Esophagus muscularis mucosa (tissue), 4 donors: ENCODE measurements at regions not wholly inside any gene's neighbourhood (a gene's known extent, or its start where the extent isn't known, plus 50 kb on each side); places are given as distances from the start of the nearest gene placed in this dataset.

Source experiments
- CTCF ChIP-seq, 3 experiments: fragments of 200-600 bp in 2 of 3; fragments of 450-650 bp in 1 of 3; sonication (generic) in 2 of 3; IDR thresholded peaks; one replicate each; pipeline ENCODE4 v1.5.1; 2017 to 2019; ENCODE audit warnings: antibody characterized with exemption in 3 of 3, mild to moderate bottlenecking in 2 of 3, moderate library complexity in 1 of 3
- EP300 ChIP-seq: sonication (generic); formaldehyde crosslinking; IDR thresholded peaks from one replicate; pipeline ENCODE4 v1.6.1; 2017; ENCODE audit warnings: antibody characterized with exemption
- POLR2A ChIP-seq: fragments of 450-650 bp; IDR thresholded peaks from one replicate; pipeline ENCODE4 v1.6.1; 2017; ENCODE audit warnings: antibody characterized with exemption, moderate library complexity, mild to moderate bottlenecking, low read depth
- POLR2AphosphoS5 ChIP-seq, 2 donors: sonication (generic); formaldehyde crosslinking; IDR thresholded peaks; one replicate each; pipeline ENCODE4 v1.6.1; 2017; ENCODE audit warnings: antibody characterized with exemption in 2 of 2

GRCh38 chr7:22949221-22949620 lies 64.7 kb downstream of the HYCC1 start:
- no peak for TF ChIP-seq POLR2A
- TF ChIP-seq CTCF (IDR thresholded peaks at IDR 0.05) = no peak
- no peak for TF ChIP-seq POLR2AphosphoS5 (IDR thresholded peaks at IDR 0.05)
- TF ChIP-seq EP300 = no peak
